Right cardiac atrium (tissue), 5 donors: ENCODE measurements at regions not wholly inside any gene's neighbourhood (a gene's known extent, or its start where the extent isn't known, plus 50 kb on each side); places are given as distances from the start of the nearest gene placed in this dataset.

Experiments
- ATAC-seq, 2 donors: fragments of 200-7000 bp; cut with Tn5 transposase; one replicate each; pipeline versions ENCODE4 v1.8.0 to v1.9.1; 2020; ENCODE audit warnings: moderate library complexity in 2 of 2, mild to moderate bottlenecking in 1 of 2
- DNase-seq, 3 donors: peaks; one replicate each; pipeline ENCODE4 v3.0.0-alpha.2; 2020
- H3K27ac ChIP-seq: one replicate; pipeline ENCODE4 v1.5.1; 2013; ENCODE audit warnings: mild to moderate bottlenecking, low read length, control low read depth, moderate library complexity
- H3K27me3 ChIP-seq: one replicate; pipeline ENCODE4 v1.6.1; 2013; ENCODE audit not compliant: control insufficient read depth, insufficient read depth
- H3K4me1 ChIP-seq: one replicate; pipeline ENCODE4 v1.6.1; 2013; ENCODE audit warnings: low read length; ENCODE audit not compliant: control insufficient read depth, insufficient read depth
- H3K4me3 ChIP-seq: one replicate; pipeline ENCODE4 v1.5.1; 2013; ENCODE audit warnings: low read length, control low read depth
- H3K9me3 ChIP-seq: one replicate; pipeline ENCODE4 v1.6.1; 2013; ENCODE audit warnings: low read length; ENCODE audit not compliant: control insufficient read depth
- WGBS: extraction: QIAGEN DNeasy Blood & Tissue Kit; methylation state at CpG from one replicate; pipeline ENCODE4 v1.1.7; 2013; 5-methylcytosine and 5-hydroxymethylcytosine counted together
- intact Hi-C, 4 donors: fragments of 100-400 bp; cut with DNase I; formaldehyde crosslinking; loops; one replicate each; pipeline versions ENCODE4 v1.11.0 to v1.14.0; 2022 to 2023
- donor health status: healthy with polysubstance abuse.
- donor health status: DM: no; HTN: yes; CAD: no.
- donor health status: DM: no; HTN: no; CAD: no.
- donor health status: DM: no; HTN: yes; CAD: no; lungs with severe emphysema.
- donor health status: DM: yes; HTN: yes; CAD: no.

DNA sequence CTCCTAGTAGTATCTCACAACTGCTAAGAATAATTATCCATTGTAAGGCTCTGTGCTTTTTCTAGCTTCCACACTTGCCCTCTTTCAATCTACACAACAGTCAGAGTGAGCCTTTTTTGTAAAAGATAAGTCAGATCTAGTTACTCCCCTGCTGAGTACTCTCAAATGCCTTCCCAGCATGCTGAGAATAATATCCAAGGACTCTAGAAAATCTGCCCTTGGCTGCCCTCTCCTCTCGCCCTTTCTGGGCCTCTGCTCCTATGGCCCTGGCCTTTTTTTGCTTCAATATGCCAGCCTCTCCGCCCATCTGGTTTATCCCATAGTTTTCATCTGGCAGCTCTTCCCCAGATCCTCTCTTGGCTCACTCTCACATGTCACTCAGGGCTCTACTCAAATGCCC, 455.9 kb upstream of the UBE2E3 start:
- no peak for ATAC-seq
- intact Hi-C loops = no loop called here
- no peaks in the 10 kb centered on the region for H3K9me3 ChIP-seq
- no peak overlapping the region for H3K27ac ChIP-seq
- DNase-seq = no peak
- H3K27me3 ChIP-seq = no peaks in the 10 kb centered on the region
- H3K4me3 ChIP-seq = no peak overlapping the region
- H3K4me1 ChIP-seq = no peaks in the 10 kb centered on the region
- WGBS = 83% methylated on average over 2 of the region's 2 CpGs

DNA sequence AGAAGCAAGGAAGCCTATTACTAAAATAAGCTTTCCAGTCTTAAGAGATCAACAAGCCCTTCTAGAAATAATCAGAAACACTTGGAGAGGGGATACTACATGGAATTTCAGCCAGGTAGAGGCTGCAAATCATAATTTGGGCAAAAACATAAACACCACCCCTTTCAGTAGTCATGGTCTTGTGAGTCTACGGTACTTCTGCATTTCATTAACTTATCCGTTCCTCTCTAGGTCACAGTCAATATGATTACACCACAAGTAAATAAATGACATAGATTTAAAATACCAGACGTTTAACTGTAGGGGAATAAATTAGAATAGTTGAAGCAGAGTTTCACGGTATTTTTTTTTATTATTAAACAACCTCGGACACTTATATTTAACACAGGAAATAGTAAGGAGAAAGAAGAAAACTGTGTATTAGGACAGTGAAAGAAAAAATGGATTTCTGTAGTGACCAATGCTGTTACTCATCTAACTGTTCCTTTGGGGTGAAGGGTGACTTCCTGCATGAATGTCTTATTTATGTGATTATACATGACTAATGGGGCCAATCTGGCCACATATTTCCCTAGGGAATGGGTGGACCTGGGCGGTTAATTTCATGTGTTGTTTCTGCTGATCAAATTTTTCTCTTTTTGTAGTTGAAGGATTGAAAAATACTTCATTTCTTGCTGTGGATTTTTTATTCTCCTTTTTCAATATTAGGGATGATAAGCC, 456.6 kb upstream of the UBE2E3 start:
- no peak overlapping the region for H3K27ac ChIP-seq
- H3K9me3 ChIP-seq = no peaks in the 10 kb centered on the region
- intact Hi-C loops = no loop called here
- H3K27me3 ChIP-seq = no peaks in the 10 kb centered on the region
- H3K4me1 ChIP-seq = no peaks in the 10 kb centered on the region
- H3K4me3 ChIP-seq = no peak overlapping the region
- ATAC-seq (peak in 1 of 2 donors; percentile 49), DNase-seq (no peak)
- WGBS = 60% methylated on average over 6 of the region's 6 CpGs

DNA sequence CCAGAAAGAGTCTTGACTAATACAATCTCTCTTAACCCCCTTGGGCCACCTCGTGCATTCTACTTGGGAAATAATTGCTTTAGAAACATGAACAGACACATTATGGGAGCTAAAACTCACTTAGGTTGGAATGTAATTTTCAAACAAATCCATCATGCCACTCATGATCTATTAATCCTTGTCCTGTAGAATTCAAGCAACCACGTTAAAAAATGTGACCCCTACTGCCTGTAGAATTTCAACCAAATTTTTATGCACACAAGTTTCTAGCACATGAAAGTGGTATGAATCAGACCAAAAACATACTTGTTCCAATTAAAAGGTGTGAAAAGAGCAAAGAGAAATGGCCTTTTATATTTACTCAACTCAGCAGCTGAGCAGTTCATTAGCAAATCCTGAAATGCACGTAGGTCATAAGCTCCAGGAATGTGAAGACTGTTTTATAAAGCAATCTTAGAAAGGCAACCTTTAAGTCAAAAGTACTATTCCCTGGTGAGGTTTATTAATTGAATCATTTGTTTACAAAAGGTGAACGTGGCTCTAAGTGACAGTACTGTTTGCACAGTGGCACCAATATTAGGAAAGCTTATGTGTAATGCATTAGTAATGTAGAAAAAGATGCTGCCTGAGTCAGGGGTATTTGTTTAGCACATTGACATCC, 459.4 kb upstream of the UBE2E3 start:
- no peaks in the 10 kb centered on the region for H3K9me3 ChIP-seq
- H3K4me3 ChIP-seq = no peak overlapping the region
- no peak for ATAC-seq
- intact Hi-C loops = no loop called here
- 69% methylated on average over 4 of the region's 4 CpGs for WGBS
- no peaks in the 10 kb centered on the region for H3K27me3 ChIP-seq
- no peak overlapping the region for H3K27ac ChIP-seq
- no peak for DNase-seq
- no peaks in the 10 kb centered on the region for H3K4me1 ChIP-seq

DNA sequence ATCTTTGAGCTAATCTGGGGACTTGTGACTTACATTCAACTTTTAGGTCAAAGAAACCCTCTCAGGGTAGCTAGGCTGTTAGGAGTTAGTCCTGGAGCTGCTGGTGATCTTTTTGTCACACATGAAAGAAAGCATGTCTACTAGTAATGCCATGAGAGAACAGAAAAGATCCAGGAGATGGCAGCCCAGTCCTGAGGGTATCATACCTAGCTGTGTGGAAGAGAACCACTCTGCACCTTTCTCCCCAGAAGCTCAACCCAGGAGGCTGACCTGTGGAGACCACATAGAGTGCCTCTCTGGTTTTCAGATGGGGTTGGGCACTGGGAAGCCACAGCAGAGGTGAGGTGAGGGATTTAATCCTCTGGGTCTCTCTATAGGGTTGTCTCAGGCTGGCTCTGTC, 460.2 kb upstream of the UBE2E3 start:
- no peaks in the 10 kb centered on the region for H3K4me1 ChIP-seq
- H3K4me3 ChIP-seq = no peak overlapping the region
- ATAC-seq (peak in 1 of 2 donors; percentile 48), DNase-seq (no peak)
- no peak overlapping the region for H3K27ac ChIP-seq
- H3K9me3 ChIP-seq = no peaks in the 10 kb centered on the region
- no peaks in the 10 kb centered on the region for H3K27me3 ChIP-seq
- intact Hi-C loops = no loop called here

DNA sequence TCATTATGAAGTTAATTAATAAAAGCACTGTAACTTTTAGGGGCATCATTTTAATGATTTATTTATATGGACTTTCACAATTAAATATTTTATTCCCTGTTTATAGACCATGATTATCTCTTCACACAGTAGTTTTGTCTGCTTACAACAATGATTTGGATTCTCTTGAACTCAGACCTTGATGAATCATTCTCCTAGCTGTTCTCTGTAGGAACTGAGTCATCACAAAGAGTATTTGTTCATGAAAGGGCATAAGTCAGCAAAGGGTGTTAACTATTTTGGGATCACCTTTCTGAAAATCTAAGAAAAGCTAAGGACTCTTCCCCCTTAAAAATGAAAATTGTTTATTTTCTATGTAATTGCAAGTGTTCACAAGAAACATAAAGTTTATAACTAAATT, 461.1 kb upstream of the UBE2E3 start:
- no peak for ATAC-seq
- no peaks in the 10 kb centered on the region for H3K27me3 ChIP-seq
- DNase-seq = no peak
- H3K9me3 ChIP-seq = no peaks in the 10 kb centered on the region
- no peak overlapping the region for H3K4me3 ChIP-seq
- no peaks in the 10 kb centered on the region for H3K4me1 ChIP-seq
- intact Hi-C loops = no loop called here
- H3K27ac ChIP-seq = no peak overlapping the region

DNA sequence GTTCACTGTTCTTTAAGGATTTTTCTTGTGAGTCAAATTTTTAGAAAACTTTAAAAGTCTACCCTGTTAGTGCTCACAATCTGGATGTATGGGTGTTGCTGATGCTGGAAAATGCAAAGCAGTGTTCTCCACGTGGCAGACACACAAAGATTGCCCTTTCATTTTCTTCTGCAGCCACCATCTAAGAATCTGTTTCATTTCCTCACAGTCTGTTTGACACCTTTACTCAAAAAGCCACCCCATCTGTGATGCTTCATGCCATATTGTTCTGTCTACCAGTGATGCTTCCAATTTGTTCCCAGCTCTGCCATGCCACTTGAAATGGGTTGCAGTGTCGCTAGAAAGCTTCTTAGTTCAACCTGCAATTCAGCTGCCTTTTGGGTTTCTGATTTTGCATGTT, 464.2 kb upstream of the UBE2E3 start:
- 70% methylated on average over 2 of the region's 2 CpGs for WGBS
- Histone ChIP-seq H3K27me3 (no peaks in the 10 kb centered on the region), H3K9me3 (no peaks in the 10 kb centered on the region), H3K4me1 (no peaks in the 10 kb centered on the region), H3K4me3 (no peak overlapping the region), H3K27ac (no peak overlapping the region)
- ATAC-seq = no peak
- intact Hi-C loops = no loop called here
- no peak for DNase-seq

DNA sequence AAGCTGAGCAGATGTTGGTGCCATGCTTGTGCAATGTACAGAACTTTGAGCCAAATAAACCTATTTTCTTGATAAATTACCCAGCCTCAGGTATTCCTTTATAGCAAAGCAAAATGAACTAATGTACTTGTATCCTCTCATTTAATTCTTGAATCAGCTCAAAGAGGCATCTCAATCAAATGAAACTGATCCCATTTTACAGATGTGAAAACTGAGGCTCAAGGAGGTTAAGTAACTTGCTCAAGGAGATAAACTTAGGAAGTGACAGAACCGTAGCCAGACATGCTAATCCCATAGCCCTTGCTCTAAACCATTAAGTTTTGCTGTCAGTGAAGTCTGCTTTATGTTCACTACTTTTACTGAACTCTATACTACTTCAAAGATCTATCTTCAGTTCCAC, 467.0 kb upstream of the UBE2E3 start:
- no peak overlapping the region for H3K27ac ChIP-seq
- 64% methylated on average over 1 of the region's 1 CpG for WGBS
- DNase-seq (no peak), ATAC-seq (no peak)
- no peaks in the 10 kb centered on the region for H3K4me1 ChIP-seq
- intact Hi-C loops = no loop called here
- no peak overlapping the region for H3K4me3 ChIP-seq
- H3K9me3 ChIP-seq = no peaks in the 10 kb centered on the region
- no peaks in the 10 kb centered on the region for H3K27me3 ChIP-seq

DNA sequence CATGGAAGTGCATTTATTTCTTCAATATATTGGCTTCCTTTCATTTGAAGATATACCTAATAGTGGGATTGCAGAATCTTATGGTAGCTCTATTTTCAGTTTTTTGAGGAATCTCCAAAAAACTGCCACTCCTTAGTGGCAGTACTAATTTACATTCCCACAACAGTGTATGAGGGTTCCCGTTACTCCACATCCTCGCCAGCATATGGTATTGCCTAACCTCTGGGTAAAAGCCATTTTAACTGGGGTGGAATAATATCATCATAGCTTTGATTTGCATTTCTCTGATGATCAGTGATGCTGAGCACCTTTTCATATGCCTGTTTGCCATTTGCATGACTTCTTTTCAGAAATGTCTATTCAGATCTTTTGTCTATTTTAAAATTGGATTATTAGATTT, 471.9 kb upstream of the UBE2E3 start:
- Histone ChIP-seq H3K9me3 (no peaks in the 10 kb centered on the region), H3K4me1 (no peaks in the 10 kb centered on the region), H3K4me3 (no peak overlapping the region), H3K27ac (no peak overlapping the region), H3K27me3 (no peaks in the 10 kb centered on the region)
- 93% methylated on average over 2 of the region's 2 CpGs for WGBS
- intact Hi-C loops = no loop called here
- ATAC-seq (no peak), DNase-seq (no peak)

DNA sequence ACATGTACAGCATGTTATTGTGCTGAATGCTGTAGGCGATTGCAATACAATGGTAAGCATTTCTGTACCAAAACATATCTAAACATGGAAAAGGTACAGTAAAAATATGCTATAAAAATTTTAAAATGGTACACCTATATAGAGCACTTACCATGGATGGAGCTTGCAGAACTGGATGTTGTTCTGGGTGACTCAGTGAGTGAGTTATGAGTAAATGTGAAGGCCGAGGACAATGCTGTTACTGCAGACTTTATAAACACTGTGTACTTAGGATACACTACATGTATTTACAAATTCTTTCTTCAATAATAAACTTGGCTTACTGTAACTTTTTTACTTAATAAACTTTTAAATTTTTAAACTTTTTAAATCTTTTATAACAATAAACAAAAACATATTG, 473.4 kb upstream of the UBE2E3 start:
- DNase-seq (no peak), ATAC-seq (no peak)
- 91% methylated on average over 2 of the region's 2 CpGs for WGBS
- no peaks in the 10 kb centered on the region for H3K9me3 ChIP-seq
- H3K4me3 ChIP-seq = no peak overlapping the region
- H3K27me3 ChIP-seq = no peaks in the 10 kb centered on the region
- no peaks in the 10 kb centered on the region for H3K4me1 ChIP-seq
- H3K27ac ChIP-seq = no peak overlapping the region
- intact Hi-C loops = no loop called here

DNA sequence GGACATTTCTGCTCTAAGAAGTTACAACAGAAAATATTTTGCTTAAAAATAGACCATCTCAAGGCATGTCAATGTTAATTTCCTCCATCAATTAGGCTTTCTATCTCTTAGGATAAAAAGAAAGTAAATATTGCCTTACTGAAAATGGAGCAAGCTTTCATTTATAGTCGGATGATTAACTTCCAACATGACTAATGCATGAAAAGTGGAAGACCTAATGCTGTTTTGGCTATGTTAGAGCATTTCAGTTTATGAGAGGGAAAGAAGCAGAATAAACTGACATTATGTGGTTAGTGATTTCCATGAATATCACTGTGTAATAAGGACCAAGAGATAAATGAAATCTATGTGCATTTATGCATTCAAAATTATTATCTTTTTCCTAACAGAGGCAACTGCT, 475.2 kb upstream of the UBE2E3 start:
- H3K4me3 ChIP-seq = no peak overlapping the region
- no peaks in the 10 kb centered on the region for H3K27me3 ChIP-seq
- H3K4me1 ChIP-seq = no peaks in the 10 kb centered on the region
- 67% methylated on average over 1 of the region's 1 CpG for WGBS
- ATAC-seq = no peak
- intact Hi-C loops = no loop called here
- no peak for DNase-seq
- H3K9me3 ChIP-seq = no peaks in the 10 kb centered on the region
- H3K27ac ChIP-seq = no peak overlapping the region

DNA sequence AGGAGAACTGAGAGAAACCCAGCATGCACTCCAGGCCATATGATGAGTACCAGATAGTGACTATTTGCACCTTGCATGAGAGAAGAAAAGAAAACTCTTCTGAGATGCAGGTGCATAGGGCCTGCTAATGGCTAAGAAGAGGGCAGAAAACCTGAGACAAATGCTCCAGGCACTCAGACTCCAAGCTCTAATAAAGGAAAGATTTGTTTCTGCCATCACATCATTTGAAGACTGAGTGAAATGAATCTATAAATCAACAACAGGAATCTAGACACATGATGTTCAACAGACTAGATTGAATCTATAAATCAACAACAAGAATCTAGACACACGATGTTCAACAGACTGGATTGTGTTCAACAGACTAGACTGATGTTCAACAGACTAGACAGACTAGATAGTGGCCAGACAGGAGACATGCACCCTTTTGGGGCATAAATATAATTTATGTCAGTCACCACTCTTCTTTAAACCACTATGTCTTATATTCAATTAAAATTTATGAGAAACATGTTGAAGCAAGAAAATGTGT, 482.7 kb upstream of the UBE2E3 start:
- Histone ChIP-seq H3K4me3 (no peak overlapping the region), H3K4me1 (peaks cover 1% of the 10 kb centered on the region), H3K27ac (no peak overlapping the region), H3K9me3 (no peaks in the 10 kb centered on the region), H3K27me3 (no peaks in the 10 kb centered on the region)
- ATAC-seq (no peak), DNase-seq (no peak)
- 71% methylated on average over 1 of the region's 1 CpG for WGBS
- intact Hi-C loops = no loop called here
